K562 (cell line): ENCODE measurements at regions not wholly inside any gene's neighbourhood (a gene's known extent, or its start where the extent isn't known, plus 50 kb on each side); places are given as distances from the start of the nearest gene placed in this dataset.

ENCODE experiments used
- CBX1 ChIP-seq: sonication (generic); IDR thresholded peaks from 2 replicates; pipeline ENCODE4 v1.6.1; 2016; ENCODE audit warnings: antibody characterized with exemption, low read depth, mild to moderate bottlenecking
- IRF9 ChIP-seq: fragments of 450-650 bp; IDR thresholded peaks from 2 replicates; pipeline ENCODE4 v1.6.1; 2016; ENCODE audit warnings: missing biosample characterization, missing genetic modification characterization
- KDM5B ChIP-seq: fragments of 200-600 bp; sonication (generic); IDR thresholded peaks from 2 replicates; pipeline ENCODE4 v1.6.1; 2012; ENCODE audit warnings: low read depth, mild to moderate bottlenecking, moderate library complexity, low read length, control low read depth, inconsistent platforms; ENCODE audit not compliant: insufficient replicate concordance
- RBM17 ChIP-seq: fragments of 200-400 bp; formaldehyde crosslinking; IDR thresholded peaks from 2 replicates; pipeline ENCODE4 v1.6.1; 2017; ENCODE audit warnings: low read depth, mild to moderate bottlenecking, low read length, borderline replicate concordance
- SRSF1 ChIP-seq: fragments of 200-400 bp; formaldehyde crosslinking; IDR thresholded peaks from 2 replicates; pipeline ENCODE4 v1.6.1; 2017; ENCODE audit warnings: mild to moderate bottlenecking, low read depth, low read length, moderate library complexity
- STAT5B ChIP-seq: fragments of 250-450 bp; sonication (Bioruptor Pico); IDR thresholded peaks from 2 replicates; pipeline ENCODE4 v1.8.0; 2021; ENCODE audit warnings: mild to moderate bottlenecking, inconsistent platforms
- U2AF2 ChIP-seq: fragments of 200-400 bp; formaldehyde crosslinking; optimal IDR thresholded peaks from 2 replicates; pipeline ENCODE3; 2017; ENCODE audit warnings: low read depth, mild to moderate bottlenecking, low read length
- ZBTB40 ChIP-seq, 2 experiments: fragments of 450-650 bp in 1 of 2; sonication (generic) in 1 of 2; formaldehyde crosslinking in 1 of 2; IDR thresholded peaks; 2 replicates each; pipeline versions ENCODE4 v1.7.1 to v1.9.0; 2016 to 2022; ENCODE audit warnings: inconsistent platforms in 1 of 2, mild to moderate bottlenecking in 1 of 2, missing genetic modification reagents in 1 of 2
- ZNF699 ChIP-seq: fragments of 250-450 bp; sonication (Bioruptor Pico); IDR thresholded peaks from 2 replicates; pipeline ENCODE4 v1.8.0; 2021; ENCODE audit warnings: mild to moderate bottlenecking, moderate library complexity; ENCODE audit not compliant: insufficient replicate concordance

- TF ChIP-seq STAT5B (no peak), U2AF2 (no peak), IRF9 (no peak), ZNF699 (no peak), RBM17 (no peak), SRSF1 (no peak), KDM5B (no peak), CBX1 (no peak), ZBTB40 (IDR thresholded peaks at IDR 0.05) (no peak), ZBTB40 (CRISPR knock-in tag; IDR thresholded peaks at IDR 0.05) (no peak)
Observed at GRCh38 chrX:148204195-148204594, 223.1 kb downstream of the FMR1NB start (continued).
